ENCODE measurements at regions not wholly inside any gene's neighbourhood (a gene's known extent, or its start where the extent isn't known, plus 50 kb on each side); places are given as distances from the start of the nearest gene placed in this dataset.
A peak's percentile ranks its signal among the peaks of the same experiment; 100 is the strongest.

DNA sequence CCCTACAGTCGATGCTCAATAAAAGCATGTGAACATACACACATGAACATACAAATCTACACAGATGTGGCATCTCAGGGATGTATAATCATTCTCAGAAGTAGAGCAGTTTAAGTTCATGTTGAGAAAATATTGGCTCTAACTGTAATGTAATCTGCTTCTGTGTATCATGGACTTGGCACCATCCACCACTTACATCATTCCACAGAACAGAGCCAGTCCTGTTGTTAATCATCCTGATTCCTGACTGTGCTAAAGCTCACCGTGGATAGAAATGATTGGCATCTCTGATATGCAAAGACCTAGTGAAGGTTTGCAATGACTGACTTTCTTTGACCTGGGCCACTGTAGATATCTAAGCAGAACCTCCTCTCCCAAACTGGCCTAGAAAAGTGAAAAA is 1141.3 kb downstream of the BCL11B start:
- DNase-seq (ENCODE audit: low read depth): no peak
- TF ChIP-seq, protein P1, sequence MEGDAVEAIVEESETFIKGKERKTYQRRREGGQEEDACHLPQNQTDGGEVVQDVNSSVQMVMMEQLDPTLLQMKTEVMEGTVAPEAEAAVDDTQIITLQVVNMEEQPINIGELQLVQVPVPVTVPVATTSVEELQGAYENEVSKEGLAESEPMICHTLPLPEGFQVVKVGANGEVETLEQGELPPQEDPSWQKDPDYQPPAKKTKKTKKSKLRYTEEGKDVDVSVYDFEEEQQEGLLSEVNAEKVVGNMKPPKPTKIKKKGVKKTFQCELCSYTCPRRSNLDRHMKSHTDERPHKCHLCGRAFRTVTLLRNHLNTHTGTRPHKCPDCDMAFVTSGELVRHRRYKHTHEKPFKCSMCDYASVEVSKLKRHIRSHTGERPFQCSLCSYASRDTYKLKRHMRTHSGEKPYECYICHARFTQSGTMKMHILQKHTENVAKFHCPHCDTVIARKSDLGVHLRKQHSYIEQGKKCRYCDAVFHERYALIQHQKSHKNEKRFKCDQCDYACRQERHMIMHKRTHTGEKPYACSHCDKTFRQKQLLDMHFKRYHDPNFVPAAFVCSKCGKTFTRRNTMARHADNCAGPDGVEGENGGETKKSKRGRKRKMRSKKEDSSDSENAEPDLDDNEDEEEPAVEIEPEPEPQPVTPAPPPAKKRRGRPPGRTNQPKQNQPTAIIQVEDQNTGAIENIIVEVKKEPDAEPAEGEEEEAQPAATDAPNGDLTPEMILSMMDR (IDR thresholded peaks at IDR 0.05; ENCODE audit: control insufficient read depth, extremely low read depth, insufficient read depth): no peak
- no peak overlapping the region for H3K4me3 ChIP-seq (ENCODE audit: low read depth, low read length)

DNA sequence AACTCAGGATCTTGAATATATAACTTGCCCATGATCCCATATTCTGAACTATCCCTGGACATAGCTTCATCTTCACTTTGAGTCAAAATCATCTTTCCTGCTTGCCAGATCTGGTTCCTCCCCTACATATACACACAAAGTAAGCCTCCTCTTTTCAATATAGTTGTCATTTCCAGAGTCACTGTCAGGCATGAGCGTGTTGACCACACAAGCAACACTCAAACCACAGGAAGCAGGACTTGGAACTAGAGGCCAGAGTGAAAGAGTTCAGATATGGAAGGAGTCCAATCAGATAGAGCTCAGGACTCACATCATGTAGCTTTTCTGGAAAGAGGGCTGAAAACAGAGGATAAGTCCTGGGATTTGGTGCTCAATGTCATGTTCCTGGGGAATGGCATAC is 1140.6 kb downstream of the BCL11B start:
- TF ChIP-seq, protein P1 (IDR thresholded peaks at IDR 0.05; ENCODE audit: control insufficient read depth, extremely low read depth, insufficient read depth): no peak
- H3K4me3 ChIP-seq (ENCODE audit: low read depth, low read length): no peak overlapping the region
- DNase-seq (ENCODE audit: low read depth): no peak

DNA sequence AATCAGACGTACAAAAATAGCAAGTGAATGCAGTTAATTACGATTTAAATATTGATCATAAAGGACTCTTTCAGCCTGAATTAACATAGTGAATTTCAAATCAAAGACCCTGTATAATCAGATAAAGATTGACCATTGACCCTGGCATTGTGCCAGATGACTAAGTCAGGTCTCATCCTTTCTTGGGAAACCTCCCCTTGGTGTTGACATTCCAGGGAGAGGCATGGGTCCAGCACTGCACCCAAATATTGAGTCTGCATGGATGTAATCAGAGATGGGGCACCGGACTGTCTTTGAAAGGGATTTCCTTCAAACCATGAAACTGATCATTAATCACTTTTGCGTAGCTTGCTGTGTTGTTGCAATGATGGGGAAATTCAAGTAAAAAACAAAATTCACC is 1138.2 kb downstream of the BCL11B start:
- H3K4me3 ChIP-seq (ENCODE audit: low read depth, low read length): no peak overlapping the region
- TF ChIP-seq, protein P1 (IDR thresholded peaks at IDR 0.05; ENCODE audit: control insufficient read depth, extremely low read depth, insufficient read depth): no peak
- no peak for DNase-seq (ENCODE audit: low read depth)

DNA sequence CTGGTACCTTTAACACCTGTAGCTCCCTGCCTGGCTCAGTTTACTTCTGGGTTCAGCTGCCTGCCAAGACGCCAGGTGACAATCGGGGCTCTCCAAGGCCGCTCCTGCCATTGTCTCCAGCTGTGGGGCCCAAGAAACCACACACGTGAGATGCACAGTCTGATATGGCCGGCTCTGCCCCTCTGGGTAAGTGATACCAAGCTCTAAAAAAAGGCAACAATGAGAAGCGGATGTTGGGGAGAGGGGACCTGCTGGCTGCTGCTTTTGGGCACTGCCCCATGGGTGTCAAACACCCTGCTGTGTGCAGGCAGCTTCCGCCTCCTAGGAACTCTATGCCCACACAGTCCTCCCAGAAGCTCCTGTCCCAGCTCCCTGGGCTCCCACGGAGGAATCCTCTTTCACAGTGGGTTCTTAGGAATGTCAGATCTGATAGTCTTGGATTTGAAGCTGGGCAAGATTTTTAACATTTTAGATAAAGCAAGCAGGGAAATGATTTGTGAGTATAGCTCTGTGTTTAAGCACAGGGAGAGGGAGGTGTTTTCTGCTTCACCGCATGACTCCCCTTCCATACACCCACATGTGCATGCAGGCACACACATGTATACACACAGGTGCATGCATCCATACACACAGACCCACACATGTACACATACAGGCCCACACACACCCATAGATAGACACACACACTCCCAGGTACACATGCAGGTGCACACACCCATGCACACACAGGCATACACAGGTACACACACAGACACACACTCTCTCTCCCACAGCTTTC is 1135.8 kb downstream of the BCL11B start:
- TF ChIP-seq, protein P1 (IDR thresholded peaks at IDR 0.05; ENCODE audit: control insufficient read depth, extremely low read depth, insufficient read depth): no peak
- H3K4me3 ChIP-seq (ENCODE audit: low read depth, low read length): no peak overlapping the region
- DNase-seq (ENCODE audit: low read depth): no peak

DNA sequence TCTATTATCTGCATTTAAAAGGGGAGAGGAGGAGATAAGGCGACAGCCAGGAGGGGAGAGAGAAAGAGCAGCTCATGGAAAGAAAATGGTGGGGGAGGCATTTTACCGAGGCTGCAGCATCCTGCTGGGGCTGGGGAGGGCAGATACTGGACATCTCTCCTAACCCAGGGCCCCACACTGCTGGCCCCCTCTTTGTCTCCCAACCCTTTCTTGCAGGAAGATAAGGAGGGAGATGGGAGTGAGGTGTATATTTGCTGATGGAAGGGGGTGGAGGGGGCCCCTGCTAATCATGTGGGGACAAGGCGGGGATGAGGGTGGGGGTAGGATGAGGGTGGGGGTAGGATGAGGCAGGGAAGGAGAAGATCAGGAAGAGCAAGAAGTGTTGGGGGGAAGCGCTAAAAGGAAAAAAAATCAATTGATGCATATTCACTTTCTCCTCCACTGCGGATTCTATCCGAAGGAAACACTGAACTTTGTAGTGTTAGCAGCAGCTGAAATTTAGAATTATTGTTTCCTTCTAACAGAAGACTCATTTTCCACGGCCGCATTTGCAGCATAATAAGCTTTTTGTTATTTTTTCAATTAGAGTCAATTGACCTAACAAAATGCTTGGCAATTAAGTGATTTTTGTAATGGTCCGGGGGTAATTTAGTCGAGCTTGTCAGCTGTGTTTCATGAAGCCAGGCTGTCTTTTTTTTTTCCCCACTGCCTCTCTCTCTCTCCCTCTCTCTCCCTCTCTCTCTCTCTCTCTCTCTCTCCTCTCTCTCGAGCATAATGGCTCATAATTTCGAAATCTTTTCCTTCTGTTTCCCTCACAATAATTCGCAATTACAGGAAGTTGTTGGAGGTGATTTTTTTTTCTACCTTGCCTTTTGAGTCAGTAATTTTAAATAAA is 1134.6 kb downstream of the BCL11B start:
- H3K4me3 ChIP-seq (ENCODE audit: low read depth, low read length): no peak overlapping the region
- TF ChIP-seq, protein P1 (IDR thresholded peaks at IDR 0.05; ENCODE audit: control insufficient read depth, extremely low read depth, insufficient read depth): no peak
- DNase-seq (ENCODE audit: low read depth): no peak

DNA sequence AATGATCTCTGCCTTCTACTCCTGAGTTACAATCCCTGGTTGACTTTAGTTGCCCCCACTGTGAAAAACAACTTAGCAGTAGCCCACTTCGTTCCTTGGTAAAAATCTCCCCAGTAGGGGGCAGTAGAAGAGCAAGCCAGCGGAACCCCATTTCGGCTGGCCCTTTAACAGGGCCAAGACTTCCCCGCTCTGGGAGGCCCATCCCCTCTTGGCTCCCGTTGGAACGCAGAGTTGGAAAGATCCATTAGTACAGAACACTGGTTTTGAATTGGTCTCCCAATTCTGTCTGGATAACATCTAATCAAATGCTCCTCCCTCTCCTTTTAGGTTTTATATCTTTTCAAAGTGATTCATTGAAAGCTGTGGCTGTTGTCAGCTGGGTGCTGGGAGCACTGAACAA is 1133.3 kb downstream of the BCL11B start:
- TF ChIP-seq, protein P1 (IDR thresholded peaks at IDR 0.05; ENCODE audit: control insufficient read depth, extremely low read depth, insufficient read depth): peak; percentile 72
- peak; percentile 31 for DNase-seq (ENCODE audit: low read depth)
- no peak overlapping the region for H3K4me3 ChIP-seq (ENCODE audit: low read depth, low read length)

All from LNCaP clone FGC (cell line).